COLO829 (cell line): ENCODE measurements at regions not wholly inside any gene's neighbourhood (a gene's known extent, or its start where the extent isn't known, plus 50 kb on each side); places are given as distances from the start of the nearest gene placed in this dataset.
"Not testable (repeated sequence)": the region's sequence is repeated elsewhere in the genome, so short reads cannot be mapped to it uniquely, and the experiment has no call there.

Source experiments
- DNase-seq: peaks from one replicate; pipeline ENCODE4 v3.0.0; 2012; ENCODE audit warnings: low spot score

- no peak for DNase-seq
Observed at GRCh38 chr4:75287738-75288517, 226.3 kb downstream of the RCHY1 start.

- DNase-seq, result no peak
Observed at GRCh38 chr4:75285837-75286236, 228.4 kb downstream of the RCHY1 start.

GRCh38 chr4:75284831-75285230 lies 229.4 kb downstream of the RCHY1 start:
- DNase-seq, result no peak

GRCh38 chr4:75280461-75280860 lies 233.7 kb downstream of the RCHY1 start:
- DNase-seq, result not testable (repeated sequence)

GRCh38 chr4:75259306-75259705 lies 254.9 kb downstream of the RCHY1 start:
- no peak for DNase-seq

- no peak for DNase-seq
Observed at GRCh38 chr4:75255261-75255660, 258.9 kb downstream of the RCHY1 start.

GRCh38 chr4:75254745-75255144 lies 259.5 kb downstream of the RCHY1 start:
- peak; percentile 40 for DNase-seq

GRCh38 chr4:75253094-75253493 lies 261.1 kb downstream of the RCHY1 start:
- DNase-seq, result not testable (repeated sequence)

- DNase-seq, result no peak
Observed at GRCh38 chr4:75251547-75251946, 262.7 kb downstream of the RCHY1 start.

GRCh38 chr4:75249739-75250138 lies 264.5 kb downstream of the RCHY1 start:
- no peak for DNase-seq

GRCh38 chr4:75248770-75249407 lies 265.3 kb downstream of the RCHY1 start:
- DNase-seq, result peak; percentile 84

GRCh38 chr4:75244325-75244724 lies 269.9 kb downstream of the RCHY1 start:
- DNase-seq, result no peak

GRCh38 chr4:75243570-75243969 lies 270.6 kb downstream of the RCHY1 start:
- peak; percentile 64 for DNase-seq

- DNase-seq, result no peak
Observed at GRCh38 chr4:75235359-75235951, 278.7 kb downstream of the RCHY1 start.

- no peak for DNase-seq
Observed at GRCh38 chr4:75232546-75232945, 281.7 kb downstream of the RCHY1 start.

- DNase-seq, result no peak
Observed at GRCh38 chr4:75229806-75230570, 284.2 kb downstream of the RCHY1 start.

GRCh38 chr4:75213480-75213879 lies 280.6 kb downstream of the PARM1 start:
- DNase-seq, result no peak

GRCh38 chr4:75211422-75211821 lies 278.5 kb downstream of the PARM1 start:
- no peak for DNase-seq

- DNase-seq, result no peak
Observed at GRCh38 chr4:75207902-75208301, 275.0 kb downstream of the PARM1 start.

- no peak for DNase-seq
Observed at GRCh38 chr4:75195111-75195510, 262.2 kb downstream of the PARM1 start.

GRCh38 chr4:75194180-75194579 lies 261.3 kb downstream of the PARM1 start:
- DNase-seq, result no peak

- DNase-seq, result not testable (repeated sequence)
Observed at GRCh38 chr4:75192182-75192581, 259.3 kb downstream of the PARM1 start.
